Right ventricle myocardium inferior (tissue), 1 donor: ENCODE measurements at regions not wholly inside any gene's neighbourhood (a gene's known extent, or its start where the extent isn't known, plus 50 kb on each side); places are given as distances from the start of the nearest gene placed in this dataset.
"Not testable (repeated sequence)": the region's sequence is repeated elsewhere in the genome, so short reads cannot be mapped to it uniquely, and the experiment has no call there.

ENCODE experiments used
- ATAC-seq: fragments of 200-7000 bp; cut with Tn5 transposase; one replicate; pipeline ENCODE4 v1.9.1; 2020; ENCODE audit warnings: mild to moderate bottlenecking, moderate library complexity
- DNase-seq: peaks from one replicate; pipeline ENCODE4 v3.0.0; 2021; ENCODE audit errors: missing footprints
- intact Hi-C: fragments of 100-400 bp; cut with DNase I; formaldehyde crosslinking; loops from one replicate; pipeline ENCODE4 v1.11.0; 2022
- donor health status: DM: no; HTN: yes; CAD: no; lungs with severe emphysema.

- DNase-seq (no peak), ATAC-seq (no peak)
- intact Hi-C loops = no loop called here
These were observed 55.1 kb downstream of the SOX9 start for GRCh38 chr17:72175787-72176515.

GRCh38 chr17:72176516-72176851, 55.7 kb downstream of the SOX9 start:
- DNase-seq (no peak), ATAC-seq (no peak)
- intact Hi-C loops = no loop called here

GRCh38 chr17:72176951-72177660, 56.3 kb downstream of the SOX9 start:
- no peak for ATAC-seq
- no peak for DNase-seq
- intact Hi-C loops = no loop called here

GRCh38 chr17:72177738-72178137, 56.9 kb downstream of the SOX9 start:
- intact Hi-C loops = no loop called here
- no peak for ATAC-seq
- no peak for DNase-seq

GRCh38 chr17:72182371-72182873, 61.6 kb downstream of the SOX9 start:
- no peak for DNase-seq
- intact Hi-C loops = no loop called here
- ATAC-seq = no peak

GRCh38 chr17:72183194-72183685, 62.4 kb downstream of the SOX9 start:
- DNase-seq (no peak), ATAC-seq (no peak)
- intact Hi-C loops = no loop called here

- ATAC-seq (peak; percentile 66), DNase-seq (no peak)
- intact Hi-C loops = no loop called here
These were observed 64.0 kb downstream of the SOX9 start for GRCh38 chr17:72184805-72185204.

- intact Hi-C loops = no loop called here
- ATAC-seq (peak; percentile 78), DNase-seq (no peak)
These were observed 64.7 kb downstream of the SOX9 start for GRCh38 chr17:72185564-72185963.

GRCh38 chr17:72187556-72187955, 66.7 kb downstream of the SOX9 start:
- DNase-seq = peak; percentile 73
- intact Hi-C loops = no loop called here
- ATAC-seq = peak; percentile 60

- DNase-seq = no peak
- no peak for ATAC-seq
- intact Hi-C loops = no loop called here
These were observed 68.0 kb downstream of the SOX9 start for GRCh38 chr17:72188801-72189200.

GRCh38 chr17:72189768-72190593, 69.2 kb downstream of the SOX9 start:
- intact Hi-C loops = loop anchor here (10.0 kb wide), 1 partner anchor 105 kb away; no protein-coding TSS in a partner anchor

GRCh38 chr17:72191356-72191755, 70.5 kb downstream of the SOX9 start:
- intact Hi-C loops = loop anchor here (10.0 kb wide), 1 partner anchor 103 kb away; no protein-coding TSS in a partner anchor
- DNase-seq = no peak
- ATAC-seq = peak; percentile 4

More at GRCh38 chr17:72189768-72190593, 69.2 kb downstream of the SOX9 start:
- DNase-seq (no peak), ATAC-seq (no peak)

- ATAC-seq (peak; percentile 88), DNase-seq (no peak)
- intact Hi-C loops = loop anchor here (1.0 to 10.0 kb wide), 2 partner anchors 70 to 103 kb away; no protein-coding TSS in a partner anchor
These were observed 71.3 kb downstream of the SOX9 start for GRCh38 chr17:72191921-72192799.

GRCh38 chr17:72192800-72193192, 72.0 kb downstream of the SOX9 start:
- intact Hi-C loops = loop anchor here (1.0 to 10.0 kb wide), 2 partner anchors 70 to 102 kb away; no protein-coding TSS in a partner anchor
- DNase-seq (no peak), ATAC-seq (peak; percentile 2)

GRCh38 chr17:72193391-72194106, 72.7 kb downstream of the SOX9 start:
- intact Hi-C loops = loop anchor here (10.0 kb wide), 1 partner anchor 101 kb away; no protein-coding TSS in a partner anchor
- ATAC-seq = peak; percentile 45

GRCh38 chr17:72194107-72194440, 73.3 kb downstream of the SOX9 start:
- not testable (repeated sequence) for DNase-seq, ATAC-seq
- intact Hi-C loops = loop anchor here (10.0 kb wide), 1 partner anchor 101 kb away; no protein-coding TSS in a partner anchor

More at GRCh38 chr17:72193391-72194106, 72.7 kb downstream of the SOX9 start:
- DNase-seq = no peak

GRCh38 chr17:72199256-72199655, 78.4 kb downstream of the SOX9 start:
- intact Hi-C loops = loop anchor here (10.0 kb wide), 1 partner anchor 96 kb away; no protein-coding TSS in a partner anchor
- DNase-seq (no peak), ATAC-seq (no peak)
